WTC11 (cell line): ENCODE measurements at regions not wholly inside any gene's neighbourhood (a gene's known extent, or its start where the extent isn't known, plus 50 kb on each side); places are given as distances from the start of the nearest gene placed in this dataset.

Experiments used
- ATAC-seq: fragments of 200-7000 bp; cut with Tn5 transposase; 2 replicates; pipeline ENCODE4 v1.10.0; 2021; ENCODE audit warnings: mild to moderate bottlenecking, moderate library complexity
- CTCF ChIA-PET: fragments of 300-600 bp; sonication (Branson Sonifier 250); formaldehyde crosslinking; loops from one replicate; lab custom pipeline; 2021; ENCODE audit warnings: antibody characterized with exemption; lab: Charles Lee
- POLR2A ChIA-PET: fragments of 350-600 bp; sonication (Branson Sonifier 250); formaldehyde crosslinking; loops from one replicate; lab custom pipeline; 2021; ENCODE audit warnings: antibody characterized with exemption; lab: Charles Lee
- DNase-seq: peaks from one replicate; pipeline ENCODE4 v3.0.0; 2021; ENCODE audit warnings: low spot score
- H3K27ac Mint-ChIP-seq: 2 replicates; pipeline ENCODE4 v1.8.0; 2021; ENCODE audit warnings: mixed read lengths
- H3K27me3 Mint-ChIP-seq: 2 replicates; pipeline ENCODE4 v1.8.0; 2021; ENCODE audit warnings: low read depth, mild to moderate bottlenecking, moderate library complexity, mixed read lengths
- H3K36me3 Mint-ChIP-seq: 2 replicates; pipeline ENCODE4 v1.8.0; 2021; ENCODE audit warnings: mixed read lengths
- H3K4me1 Mint-ChIP-seq: 2 replicates; pipeline ENCODE4 v1.8.0; 2022; ENCODE audit warnings: mixed read lengths
- H3K4me3 Mint-ChIP-seq: 2 replicates; pipeline ENCODE4 v1.8.0; 2021; ENCODE audit warnings: mild to moderate bottlenecking, moderate library complexity, mixed read lengths
- H3K9me3 Mint-ChIP-seq: 2 replicates; pipeline ENCODE4 v1.8.0; 2021; ENCODE audit warnings: mixed read lengths
- CREM ChIP-seq: sonication (generic); formaldehyde crosslinking; IDR thresholded peaks from 2 replicates; pipeline ENCODE4 v1.8.1; 2022; ENCODE audit warnings: mild to moderate bottlenecking, missing genetic modification reagents, moderate library complexity
- OVOL2 ChIP-seq: fragments of 250-450 bp; sonication (Bioruptor Pico); IDR thresholded peaks from 2 replicates; pipeline ENCODE4 v1.9.0; 2021; ENCODE audit warnings: mild to moderate bottlenecking, borderline replicate concordance
- SMAD4 ChIP-seq: sonication (generic); formaldehyde crosslinking; IDR thresholded peaks from 2 replicates; pipeline ENCODE4 v1.8.0; 2022; ENCODE audit warnings: mild to moderate bottlenecking, missing genetic modification reagents
- TEAD1 ChIP-seq: sonication (generic); formaldehyde crosslinking; IDR thresholded peaks from 2 replicates; pipeline ENCODE4 v1.8.0; 2022; ENCODE audit warnings: mild to moderate bottlenecking, missing genetic modification reagents
- TF ChIP-seq, protein P1 (sequence below): sonication (generic); formaldehyde crosslinking; IDR thresholded peaks from 2 replicates; pipeline ENCODE4 v1.8.1; 2022; ENCODE audit warnings: mild to moderate bottlenecking, missing genetic modification reagents, moderate library complexity, borderline replicate concordance
- TF ChIP-seq, protein P2 (sequence below): sonication (generic); formaldehyde crosslinking; conservative IDR thresholded peaks from 2 replicates; pipeline ENCODE4 v1.8.1; 2023; ENCODE audit warnings: mild to moderate bottlenecking, low read depth, missing genetic modification reagents, moderate library complexity
- TF ChIP-seq, protein P3 (sequence below): sonication (generic); formaldehyde crosslinking; IDR thresholded peaks from 2 replicates; pipeline ENCODE4 v1.8.0; 2023; ENCODE audit warnings: missing genetic modification reagents, mild to moderate bottlenecking, borderline replicate concordance
- TF ChIP-seq, protein P4 (sequence below): sonication (generic); formaldehyde crosslinking; IDR thresholded peaks from 2 replicates; pipeline ENCODE4 v1.8.1; 2023; ENCODE audit warnings: mild to moderate bottlenecking, missing genetic modification reagents, moderate library complexity
- TF ChIP-seq, protein P5 (sequence below): sonication (generic); formaldehyde crosslinking; IDR thresholded peaks from 2 replicates; pipeline ENCODE4 v1.8.1; 2023; ENCODE audit warnings: mild to moderate bottlenecking, missing genetic modification reagents
- TF ChIP-seq, protein P6 (sequence below): sonication (generic); formaldehyde crosslinking; IDR thresholded peaks from 2 replicates; pipeline ENCODE4 v1.8.0; 2023; ENCODE audit warnings: missing genetic modification reagents
- TF ChIP-seq, protein P7 (sequence below): sonication (generic); formaldehyde crosslinking; IDR thresholded peaks from 2 replicates; pipeline ENCODE4 v1.8.1; 2022; ENCODE audit warnings: low read depth, missing genetic modification reagents, borderline replicate concordance
- TF ChIP-seq, protein P8 (sequence below): fragments of 250-450 bp; sonication (Bioruptor Pico); IDR thresholded peaks from 2 replicates; pipeline ENCODE4 v1.9.0; 2021; ENCODE audit warnings: mild to moderate bottlenecking
- TF ChIP-seq, protein P9 (sequence below): sonication (generic); formaldehyde crosslinking; IDR thresholded peaks from 2 replicates; pipeline ENCODE4 v1.8.1; 2023; ENCODE audit warnings: mild to moderate bottlenecking, missing genetic modification reagents

DNA sequence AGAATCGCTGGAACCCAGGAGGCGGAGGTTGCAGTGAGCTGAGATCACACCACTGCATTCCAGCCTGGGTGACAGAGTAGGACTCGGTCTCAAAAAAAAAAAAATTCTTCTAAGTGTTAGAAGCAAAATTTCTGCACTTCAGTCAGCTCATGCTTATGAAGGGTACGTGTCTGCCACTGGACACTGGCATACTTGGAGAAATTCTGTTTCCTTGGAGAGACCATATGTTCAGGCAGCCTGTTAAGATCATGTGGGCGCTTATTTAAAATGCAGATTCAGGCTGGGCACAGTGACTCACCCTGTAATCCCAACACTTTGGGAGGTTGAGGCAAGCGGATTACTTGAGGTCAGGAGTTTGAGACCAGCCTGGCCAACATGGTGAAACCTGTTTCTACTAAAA lies 85.6 kb upstream of the IQSEC1 start:
- H3K9me3 Mint-ChIP-seq: peaks cover 25% of the 10 kb centered on the region
- H3K4me3 Mint-ChIP-seq: no peak overlapping the region
- CTCF ChIA-PET: no interaction called here
- H3K27ac Mint-ChIP-seq: no peak overlapping the region
- H3K4me1 Mint-ChIP-seq: peaks cover 58% of the 10 kb centered on the region
- POLR2A ChIA-PET: no interaction called here
- TF ChIP-seq, protein P1, sequence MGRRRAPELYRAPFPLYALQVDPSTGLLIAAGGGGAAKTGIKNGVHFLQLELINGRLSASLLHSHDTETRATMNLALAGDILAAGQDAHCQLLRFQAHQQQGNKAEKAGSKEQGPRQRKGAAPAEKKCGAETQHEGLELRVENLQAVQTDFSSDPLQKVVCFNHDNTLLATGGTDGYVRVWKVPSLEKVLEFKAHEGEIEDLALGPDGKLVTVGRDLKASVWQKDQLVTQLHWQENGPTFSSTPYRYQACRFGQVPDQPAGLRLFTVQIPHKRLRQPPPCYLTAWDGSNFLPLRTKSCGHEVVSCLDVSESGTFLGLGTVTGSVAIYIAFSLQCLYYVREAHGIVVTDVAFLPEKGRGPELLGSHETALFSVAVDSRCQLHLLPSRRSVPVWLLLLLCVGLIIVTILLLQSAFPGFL (CRISPR knock-in tag): no peak
- TF ChIP-seq OVOL2 (no peak), TEAD1 (no peak), CREM (no peak), SMAD4 (CRISPR knock-in tag) (no peak)
- TF ChIP-seq, protein P2, sequence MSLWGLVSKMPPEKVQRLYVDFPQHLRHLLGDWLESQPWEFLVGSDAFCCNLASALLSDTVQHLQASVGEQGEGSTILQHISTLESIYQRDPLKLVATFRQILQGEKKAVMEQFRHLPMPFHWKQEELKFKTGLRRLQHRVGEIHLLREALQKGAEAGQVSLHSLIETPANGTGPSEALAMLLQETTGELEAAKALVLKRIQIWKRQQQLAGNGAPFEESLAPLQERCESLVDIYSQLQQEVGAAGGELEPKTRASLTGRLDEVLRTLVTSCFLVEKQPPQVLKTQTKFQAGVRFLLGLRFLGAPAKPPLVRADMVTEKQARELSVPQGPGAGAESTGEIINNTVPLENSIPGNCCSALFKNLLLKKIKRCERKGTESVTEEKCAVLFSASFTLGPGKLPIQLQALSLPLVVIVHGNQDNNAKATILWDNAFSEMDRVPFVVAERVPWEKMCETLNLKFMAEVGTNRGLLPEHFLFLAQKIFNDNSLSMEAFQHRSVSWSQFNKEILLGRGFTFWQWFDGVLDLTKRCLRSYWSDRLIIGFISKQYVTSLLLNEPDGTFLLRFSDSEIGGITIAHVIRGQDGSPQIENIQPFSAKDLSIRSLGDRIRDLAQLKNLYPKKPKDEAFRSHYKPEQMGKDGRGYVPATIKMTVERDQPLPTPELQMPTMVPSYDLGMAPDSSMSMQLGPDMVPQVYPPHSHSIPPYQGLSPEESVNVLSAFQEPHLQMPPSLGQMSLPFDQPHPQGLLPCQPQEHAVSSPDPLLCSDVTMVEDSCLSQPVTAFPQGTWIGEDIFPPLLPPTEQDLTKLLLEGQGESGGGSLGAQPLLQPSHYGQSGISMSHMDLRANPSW (CRISPR knock-in tag): no peak
- TF ChIP-seq, protein P3, sequence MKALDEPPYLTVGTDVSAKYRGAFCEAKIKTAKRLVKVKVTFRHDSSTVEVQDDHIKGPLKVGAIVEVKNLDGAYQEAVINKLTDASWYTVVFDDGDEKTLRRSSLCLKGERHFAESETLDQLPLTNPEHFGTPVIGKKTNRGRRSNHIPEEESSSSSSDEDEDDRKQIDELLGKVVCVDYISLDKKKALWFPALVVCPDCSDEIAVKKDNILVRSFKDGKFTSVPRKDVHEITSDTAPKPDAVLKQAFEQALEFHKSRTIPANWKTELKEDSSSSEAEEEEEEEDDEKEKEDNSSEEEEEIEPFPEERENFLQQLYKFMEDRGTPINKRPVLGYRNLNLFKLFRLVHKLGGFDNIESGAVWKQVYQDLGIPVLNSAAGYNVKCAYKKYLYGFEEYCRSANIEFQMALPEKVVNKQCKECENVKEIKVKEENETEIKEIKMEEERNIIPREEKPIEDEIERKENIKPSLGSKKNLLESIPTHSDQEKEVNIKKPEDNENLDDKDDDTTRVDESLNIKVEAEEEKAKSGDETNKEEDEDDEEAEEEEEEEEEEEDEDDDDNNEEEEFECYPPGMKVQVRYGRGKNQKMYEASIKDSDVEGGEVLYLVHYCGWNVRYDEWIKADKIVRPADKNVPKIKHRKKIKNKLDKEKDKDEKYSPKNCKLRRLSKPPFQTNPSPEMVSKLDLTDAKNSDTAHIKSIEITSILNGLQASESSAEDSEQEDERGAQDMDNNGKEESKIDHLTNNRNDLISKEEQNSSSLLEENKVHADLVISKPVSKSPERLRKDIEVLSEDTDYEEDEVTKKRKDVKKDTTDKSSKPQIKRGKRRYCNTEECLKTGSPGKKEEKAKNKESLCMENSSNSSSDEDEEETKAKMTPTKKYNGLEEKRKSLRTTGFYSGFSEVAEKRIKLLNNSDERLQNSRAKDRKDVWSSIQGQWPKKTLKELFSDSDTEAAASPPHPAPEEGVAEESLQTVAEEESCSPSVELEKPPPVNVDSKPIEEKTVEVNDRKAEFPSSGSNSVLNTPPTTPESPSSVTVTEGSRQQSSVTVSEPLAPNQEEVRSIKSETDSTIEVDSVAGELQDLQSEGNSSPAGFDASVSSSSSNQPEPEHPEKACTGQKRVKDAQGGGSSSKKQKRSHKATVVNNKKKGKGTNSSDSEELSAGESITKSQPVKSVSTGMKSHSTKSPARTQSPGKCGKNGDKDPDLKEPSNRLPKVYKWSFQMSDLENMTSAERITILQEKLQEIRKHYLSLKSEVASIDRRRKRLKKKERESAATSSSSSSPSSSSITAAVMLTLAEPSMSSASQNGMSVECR (CRISPR knock-in tag): no peak
- TF ChIP-seq, protein P4, sequence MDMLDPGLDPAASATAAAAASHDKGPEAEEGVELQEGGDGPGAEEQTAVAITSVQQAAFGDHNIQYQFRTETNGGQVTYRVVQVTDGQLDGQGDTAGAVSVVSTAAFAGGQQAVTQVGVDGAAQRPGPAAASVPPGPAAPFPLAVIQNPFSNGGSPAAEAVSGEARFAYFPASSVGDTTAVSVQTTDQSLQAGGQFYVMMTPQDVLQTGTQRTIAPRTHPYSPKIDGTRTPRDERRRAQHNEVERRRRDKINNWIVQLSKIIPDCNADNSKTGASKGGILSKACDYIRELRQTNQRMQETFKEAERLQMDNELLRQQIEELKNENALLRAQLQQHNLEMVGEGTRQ (CRISPR knock-in tag): no peak
- TF ChIP-seq, protein P5, sequence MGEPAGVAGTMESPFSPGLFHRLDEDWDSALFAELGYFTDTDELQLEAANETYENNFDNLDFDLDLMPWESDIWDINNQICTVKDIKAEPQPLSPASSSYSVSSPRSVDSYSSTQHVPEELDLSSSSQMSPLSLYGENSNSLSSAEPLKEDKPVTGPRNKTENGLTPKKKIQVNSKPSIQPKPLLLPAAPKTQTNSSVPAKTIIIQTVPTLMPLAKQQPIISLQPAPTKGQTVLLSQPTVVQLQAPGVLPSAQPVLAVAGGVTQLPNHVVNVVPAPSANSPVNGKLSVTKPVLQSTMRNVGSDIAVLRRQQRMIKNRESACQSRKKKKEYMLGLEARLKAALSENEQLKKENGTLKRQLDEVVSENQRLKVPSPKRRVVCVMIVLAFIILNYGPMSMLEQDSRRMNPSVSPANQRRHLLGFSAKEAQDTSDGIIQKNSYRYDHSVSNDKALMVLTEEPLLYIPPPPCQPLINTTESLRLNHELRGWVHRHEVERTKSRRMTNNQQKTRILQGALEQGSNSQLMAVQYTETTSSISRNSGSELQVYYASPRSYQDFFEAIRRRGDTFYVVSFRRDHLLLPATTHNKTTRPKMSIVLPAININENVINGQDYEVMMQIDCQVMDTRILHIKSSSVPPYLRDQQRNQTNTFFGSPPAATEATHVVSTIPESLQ: no peak
- TF ChIP-seq, protein P6, sequence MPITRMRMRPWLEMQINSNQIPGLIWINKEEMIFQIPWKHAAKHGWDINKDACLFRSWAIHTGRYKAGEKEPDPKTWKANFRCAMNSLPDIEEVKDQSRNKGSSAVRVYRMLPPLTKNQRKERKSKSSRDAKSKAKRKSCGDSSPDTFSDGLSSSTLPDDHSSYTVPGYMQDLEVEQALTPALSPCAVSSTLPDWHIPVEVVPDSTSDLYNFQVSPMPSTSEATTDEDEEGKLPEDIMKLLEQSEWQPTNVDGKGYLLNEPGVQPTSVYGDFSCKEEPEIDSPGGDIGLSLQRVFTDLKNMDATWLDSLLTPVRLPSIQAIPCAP (CRISPR knock-in tag): no peak
- TF ChIP-seq, protein P7, sequence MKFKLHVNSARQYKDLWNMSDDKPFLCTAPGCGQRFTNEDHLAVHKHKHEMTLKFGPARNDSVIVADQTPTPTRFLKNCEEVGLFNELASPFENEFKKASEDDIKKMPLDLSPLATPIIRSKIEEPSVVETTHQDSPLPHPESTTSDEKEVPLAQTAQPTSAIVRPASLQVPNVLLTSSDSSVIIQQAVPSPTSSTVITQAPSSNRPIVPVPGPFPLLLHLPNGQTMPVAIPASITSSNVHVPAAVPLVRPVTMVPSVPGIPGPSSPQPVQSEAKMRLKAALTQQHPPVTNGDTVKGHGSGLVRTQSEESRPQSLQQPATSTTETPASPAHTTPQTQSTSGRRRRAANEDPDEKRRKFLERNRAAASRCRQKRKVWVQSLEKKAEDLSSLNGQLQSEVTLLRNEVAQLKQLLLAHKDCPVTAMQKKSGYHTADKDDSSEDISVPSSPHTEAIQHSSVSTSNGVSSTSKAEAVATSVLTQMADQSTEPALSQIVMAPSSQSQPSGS (CRISPR knock-in tag): no peak
- TF ChIP-seq, protein P8, sequence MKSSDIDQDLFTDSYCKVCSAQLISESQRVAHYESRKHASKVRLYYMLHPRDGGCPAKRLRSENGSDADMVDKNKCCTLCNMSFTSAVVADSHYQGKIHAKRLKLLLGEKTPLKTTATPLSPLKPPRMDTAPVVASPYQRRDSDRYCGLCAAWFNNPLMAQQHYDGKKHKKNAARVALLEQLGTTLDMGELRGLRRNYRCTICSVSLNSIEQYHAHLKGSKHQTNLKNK (CRISPR knock-in tag): no peak
- TF ChIP-seq, protein P9, sequence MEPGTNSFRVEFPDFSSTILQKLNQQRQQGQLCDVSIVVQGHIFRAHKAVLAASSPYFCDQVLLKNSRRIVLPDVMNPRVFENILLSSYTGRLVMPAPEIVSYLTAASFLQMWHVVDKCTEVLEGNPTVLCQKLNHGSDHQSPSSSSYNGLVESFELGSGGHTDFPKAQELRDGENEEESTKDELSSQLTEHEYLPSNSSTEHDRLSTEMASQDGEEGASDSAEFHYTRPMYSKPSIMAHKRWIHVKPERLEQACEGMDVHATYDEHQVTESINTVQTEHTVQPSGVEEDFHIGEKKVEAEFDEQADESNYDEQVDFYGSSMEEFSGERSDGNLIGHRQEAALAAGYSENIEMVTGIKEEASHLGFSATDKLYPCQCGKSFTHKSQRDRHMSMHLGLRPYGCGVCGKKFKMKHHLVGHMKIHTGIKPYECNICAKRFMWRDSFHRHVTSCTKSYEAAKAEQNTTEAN (CRISPR knock-in tag): no peak
- H3K27me3 Mint-ChIP-seq: no peaks in the 10 kb centered on the region
- no peak for ATAC-seq
- no peak for DNase-seq
- H3K36me3 Mint-ChIP-seq: peaks cover 24% of the 10 kb centered on the region
